H9 (cell line): ENCODE measurements at regions not wholly inside any gene's neighbourhood (a gene's known extent, or its start where the extent isn't known, plus 50 kb on each side); places are given as distances from the start of the nearest gene placed in this dataset.

ENCODE experiments used
- DNase-seq: peaks from one replicate; pipeline ENCODE4 v3.0.0-alpha.2; 2017
- H2AFZ ChIP-seq: one replicate; pipeline ENCODE4 v1.6.1; 2013; ENCODE audit warnings: mild to moderate bottlenecking, low read length, control low read depth, moderate library complexity
- H2AK5ac ChIP-seq: 2 replicates; pipeline ENCODE4 v1.6.1; 2013; ENCODE audit warnings: low read length, control low read depth, mixed read lengths; ENCODE audit not compliant: insufficient read length
- H2BK120ac ChIP-seq: one replicate; pipeline ENCODE4 v1.6.1; 2013; ENCODE audit warnings: low read depth, mild to moderate bottlenecking, low read length, control low read depth, inconsistent platforms; ENCODE audit not compliant: poor library complexity, severe bottlenecking
- H2BK12ac ChIP-seq: 2 replicates; pipeline ENCODE4 v1.6.1; 2013; ENCODE audit warnings: low read length, control low read depth, mixed read lengths, low read depth; ENCODE audit not compliant: insufficient read length
- H2BK15ac ChIP-seq: 2 replicates; pipeline ENCODE4 v1.6.1; 2013; ENCODE audit warnings: low read depth, low read length, control low read depth
- H2BK20ac ChIP-seq: one replicate; pipeline ENCODE4 v1.6.1; 2013; ENCODE audit warnings: low read depth, mild to moderate bottlenecking, low read length, control low read depth, inconsistent platforms; ENCODE audit not compliant: poor library complexity, severe bottlenecking
- H2BK5ac ChIP-seq: 2 replicates; pipeline ENCODE4 v1.6.1; 2013; ENCODE audit warnings: low read length, control low read depth, mixed read lengths; ENCODE audit not compliant: insufficient read length
- H3K14ac ChIP-seq: 2 replicates; pipeline ENCODE4 v1.6.1; 2013; ENCODE audit warnings: low read length, control low read depth; ENCODE audit not compliant: insufficient read depth
- H3K18ac ChIP-seq: 2 replicates; pipeline ENCODE4 v1.6.1; 2013; ENCODE audit warnings: low read depth, mild to moderate bottlenecking, mixed read lengths, low read length, control low read depth; ENCODE audit not compliant: insufficient read length
- H3K23ac ChIP-seq: 2 replicates; pipeline ENCODE4 v1.6.1; 2013; ENCODE audit warnings: low read length, control low read depth, mixed read lengths, low read depth; ENCODE audit not compliant: insufficient read length
- H3K23me2 ChIP-seq: 2 replicates; pipeline ENCODE4 v1.6.1; 2013; ENCODE audit warnings: low read depth, mild to moderate bottlenecking, mixed read lengths, low read length, control low read depth; ENCODE audit not compliant: insufficient read length, poor library complexity, severe bottlenecking
- H3K27ac ChIP-seq: 2 replicates; pipeline ENCODE4 v1.5.1; 2013; ENCODE audit warnings: low read length, control low read depth, mixed read lengths, low read depth; ENCODE audit not compliant: insufficient read length
- H3K27me3 ChIP-seq: 2 replicates; pipeline ENCODE4 v1.6.1; 2013; ENCODE audit warnings: low read length, control low read depth, inconsistent platforms; ENCODE audit not compliant: insufficient read depth
- H3K4ac ChIP-seq: 2 replicates; pipeline ENCODE4 v1.6.1; 2013; ENCODE audit warnings: low read depth, mild to moderate bottlenecking, control low read depth, inconsistent platforms, low read length, moderate library complexity
- H3K4me1 ChIP-seq: 2 replicates; pipeline ENCODE4 v1.6.1; 2013; ENCODE audit warnings: low read length, control low read depth, inconsistent platforms; ENCODE audit not compliant: insufficient read depth
- H3K4me2 ChIP-seq: 2 replicates; pipeline ENCODE4 v1.6.1; 2013; ENCODE audit warnings: low read length, control low read depth, mixed read lengths; ENCODE audit not compliant: insufficient read length, insufficient read depth
- H3K56ac ChIP-seq: 2 replicates; pipeline ENCODE4 v1.6.1; 2013; ENCODE audit warnings: low read depth, mild to moderate bottlenecking, mixed read lengths, low read length, control low read depth; ENCODE audit not compliant: insufficient read length
- H3K79me1 ChIP-seq: 2 replicates; pipeline ENCODE4 v1.6.1; 2013; ENCODE audit warnings: low read depth, mild to moderate bottlenecking, moderate library complexity, low read length, control low read depth, inconsistent platforms; ENCODE audit not compliant: insufficient read depth, poor library complexity, severe bottlenecking
- H3K79me2 ChIP-seq: 2 replicates; pipeline ENCODE4 v1.6.1; 2013; ENCODE audit warnings: low read length, control low read depth, inconsistent platforms; ENCODE audit not compliant: insufficient read depth
- H3K9ac ChIP-seq: 2 replicates; pipeline ENCODE4 v1.6.1; 2013; ENCODE audit warnings: low read length, control low read depth, mixed read lengths; ENCODE audit not compliant: insufficient read length; ENCODE audit errors: extremely low read depth
- H3K9me3 ChIP-seq: one replicate; pipeline ENCODE4 v1.6.1; 2013; ENCODE audit warnings: low read depth, low read length, inconsistent platforms; ENCODE audit not compliant: control insufficient read depth
- H3T11ph ChIP-seq: one replicate; pipeline ENCODE4 v1.6.1; 2013; ENCODE audit warnings: mild to moderate bottlenecking, low read length, control low read depth, inconsistent platforms
- H4K20me1 ChIP-seq: one replicate; pipeline ENCODE4 v1.6.1; 2013; ENCODE audit not compliant: control insufficient read depth, insufficient read length, insufficient read depth
- H4K5ac ChIP-seq: 2 replicates; pipeline ENCODE4 v1.6.1; 2013; ENCODE audit warnings: low read depth, mild to moderate bottlenecking, mixed read lengths, low read length, control low read depth; ENCODE audit not compliant: insufficient read length
- H4K8ac ChIP-seq: replicated peaks from 2 replicates; pipeline ENCODE4 v1.6.1; 2013; ENCODE audit warnings: low read length, control low read depth, mixed read lengths, low read depth; ENCODE audit not compliant: insufficient read length
- H4K91ac ChIP-seq: 2 replicates; pipeline ENCODE4 v1.6.1; 2013; ENCODE audit warnings: low read depth, mild to moderate bottlenecking, moderate library complexity, mixed read lengths, low read length, control low read depth; ENCODE audit not compliant: insufficient read length
- H3K27ac Mint-ChIP-seq, 3 experiments: 2 replicates in 2 of 3; 3 replicates in 1 of 3; pipeline ENCODE4 v1.8.0; 2020 to 2021; ENCODE audit warnings: mixed read lengths in 3 of 3, mild to moderate bottlenecking in 1 of 3, moderate library complexity in 1 of 3
- H3K27me3 Mint-ChIP-seq: 2 replicates; pipeline ENCODE4 v1.8.0; 2021; ENCODE audit warnings: low read depth, mild to moderate bottlenecking, moderate library complexity, mixed read lengths
- H3K36me3 Mint-ChIP-seq, 3 experiments: 2 replicates in 2 of 3; 3 replicates in 1 of 3; pipeline ENCODE4 v1.8.0; 2020 to 2021; ENCODE audit warnings: low read depth in 3 of 3, mixed read lengths in 3 of 3; ENCODE audit not compliant: insufficient read depth in 1 of 3
- H3K4me1 Mint-ChIP-seq, 2 experiments: 2 replicates each; pipeline ENCODE4 v1.8.0; 2020; ENCODE audit warnings: mixed read lengths in 2 of 2
- H3K4me3 Mint-ChIP-seq, 2 experiments: 2 replicates in 1 of 2; 3 replicates in 1 of 2; pipeline ENCODE4 v1.8.0; 2020 to 2021; ENCODE audit warnings: mild to moderate bottlenecking in 2 of 2, mixed read lengths in 2 of 2, moderate library complexity in 1 of 2
- H3K9me3 Mint-ChIP-seq, 2 experiments: 2 replicates in 1 of 2; 3 replicates in 1 of 2; pipeline ENCODE4 v1.8.0; 2020; ENCODE audit warnings: mild to moderate bottlenecking in 2 of 2, mixed read lengths in 2 of 2, moderate library complexity in 1 of 2
- WGBS: extraction: QIAGEN DNeasy Blood & Tissue Kit; methylation state at CpG from one replicate; pipeline ENCODE4 v1.1.7; 2013; ENCODE audit warnings: missing lambda C conversion rate, low lambda C conversion rate, mixed read lengths; ENCODE audit not compliant: insufficient read length; ENCODE audit errors: extremely low coverage; 5-methylcytosine and 5-hydroxymethylcytosine counted together
- TF ChIP-seq, protein P1 (sequence below): fragments of 200-600 bp; sonication (generic); conservative IDR thresholded peaks from 3 replicates; pipeline ENCODE4 v1.8.0; 2021; ENCODE audit warnings: antibody characterized with exemption, mild to moderate bottlenecking

DNA sequence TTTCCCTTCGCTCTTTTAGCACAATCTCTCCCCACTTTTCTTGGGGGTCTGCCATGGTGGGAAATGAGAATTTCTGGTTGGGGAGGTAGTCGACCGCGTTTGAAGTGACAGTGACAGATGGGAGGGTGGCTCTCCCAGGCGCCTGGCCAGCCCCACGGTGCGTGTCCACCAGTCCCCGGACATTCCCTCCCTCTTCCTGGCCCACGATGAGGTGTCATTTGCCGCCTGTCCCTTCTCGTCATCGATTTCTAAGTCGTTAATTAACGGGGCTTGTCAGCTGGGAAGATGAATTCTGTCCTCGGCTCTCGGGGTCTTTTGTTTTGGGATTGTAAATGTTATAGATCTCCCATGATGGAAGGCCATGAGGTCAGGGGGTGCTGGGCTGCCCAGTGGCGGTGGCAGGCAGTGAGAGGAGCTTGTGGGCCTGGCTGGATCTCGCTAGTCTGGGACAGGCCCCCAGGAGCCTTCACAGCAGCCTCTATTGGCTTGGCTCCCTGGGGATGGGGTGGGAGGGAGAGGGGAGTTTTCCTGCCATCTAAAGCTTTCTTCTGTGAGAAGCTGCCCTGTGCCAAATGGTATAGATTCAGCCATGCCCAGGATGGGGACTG is 164.2 kb downstream of the MRM1 start:
- H3K27ac ChIP-seq = no peak overlapping the region
- no peak overlapping the region for H3K4me2 ChIP-seq
- H3K27me3 ChIP-seq = no peaks in the 10 kb centered on the region
- H3T11ph ChIP-seq = no peak overlapping the region
- H4K20me1 ChIP-seq = no peaks in the 10 kb centered on the region
- H3K14ac ChIP-seq = no peak overlapping the region
- DNase-seq = no peak
- H3K9me3 ChIP-seq = no peaks in the 10 kb centered on the region
- no peaks in the 10 kb centered on the region; a peak in 1 of 7 replicates for H3K36me3 Mint-ChIP-seq
- no peak overlapping the region for H3K23ac ChIP-seq
- no peak overlapping the region for H4K5ac ChIP-seq
- no peak overlapping the region for H3K56ac ChIP-seq
- H2BK12ac ChIP-seq = no peak overlapping the region
- TF ChIP-seq, protein P1, sequence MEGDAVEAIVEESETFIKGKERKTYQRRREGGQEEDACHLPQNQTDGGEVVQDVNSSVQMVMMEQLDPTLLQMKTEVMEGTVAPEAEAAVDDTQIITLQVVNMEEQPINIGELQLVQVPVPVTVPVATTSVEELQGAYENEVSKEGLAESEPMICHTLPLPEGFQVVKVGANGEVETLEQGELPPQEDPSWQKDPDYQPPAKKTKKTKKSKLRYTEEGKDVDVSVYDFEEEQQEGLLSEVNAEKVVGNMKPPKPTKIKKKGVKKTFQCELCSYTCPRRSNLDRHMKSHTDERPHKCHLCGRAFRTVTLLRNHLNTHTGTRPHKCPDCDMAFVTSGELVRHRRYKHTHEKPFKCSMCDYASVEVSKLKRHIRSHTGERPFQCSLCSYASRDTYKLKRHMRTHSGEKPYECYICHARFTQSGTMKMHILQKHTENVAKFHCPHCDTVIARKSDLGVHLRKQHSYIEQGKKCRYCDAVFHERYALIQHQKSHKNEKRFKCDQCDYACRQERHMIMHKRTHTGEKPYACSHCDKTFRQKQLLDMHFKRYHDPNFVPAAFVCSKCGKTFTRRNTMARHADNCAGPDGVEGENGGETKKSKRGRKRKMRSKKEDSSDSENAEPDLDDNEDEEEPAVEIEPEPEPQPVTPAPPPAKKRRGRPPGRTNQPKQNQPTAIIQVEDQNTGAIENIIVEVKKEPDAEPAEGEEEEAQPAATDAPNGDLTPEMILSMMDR = no peak
- H3K79me1 ChIP-seq = no peaks in the 10 kb centered on the region
- no peak overlapping the region for H2BK120ac ChIP-seq
- no CpG with 5 or more reads among the region's 18 CpGs for WGBS
- no peak overlapping the region for H3K4ac ChIP-seq
- no peaks in the 10 kb centered on the region for H3K4me1 ChIP-seq
- H3K79me2 ChIP-seq = no peaks in the 10 kb centered on the region
- H2BK15ac ChIP-seq = no peak overlapping the region
- no peak overlapping the region for H3K27ac Mint-ChIP-seq
- H2AFZ ChIP-seq = no peak overlapping the region
- no peaks in the 10 kb centered on the region for H3K23me2 ChIP-seq
- H2BK20ac ChIP-seq = no peak overlapping the region
- H3K4me1 Mint-ChIP-seq = peaks cover 26 to 36% of the 10 kb centered on the region in 2 experiments
- H4K8ac ChIP-seq = no peak overlapping the region
- no peak overlapping the region for H3K9ac ChIP-seq
- peaks cover 1% of the 10 kb centered on the region for H3K27me3 Mint-ChIP-seq
- H4K91ac ChIP-seq = no peak overlapping the region
- no peak overlapping the region for H2BK5ac ChIP-seq
- peaks cover 4% of the 10 kb centered on the region in 2 experiments; a peak in 1 of 5 replicates for H3K9me3 Mint-ChIP-seq
- no peak overlapping the region for H3K4me3 Mint-ChIP-seq
- H3K18ac ChIP-seq = no peak overlapping the region
- no peak overlapping the region for H2AK5ac ChIP-seq
